ENCODE measurements at regions not wholly inside any gene's neighbourhood (a gene's known extent, or its start where the extent isn't known, plus 50 kb on each side); places are given as distances from the start of the nearest gene placed in this dataset.

DNA sequence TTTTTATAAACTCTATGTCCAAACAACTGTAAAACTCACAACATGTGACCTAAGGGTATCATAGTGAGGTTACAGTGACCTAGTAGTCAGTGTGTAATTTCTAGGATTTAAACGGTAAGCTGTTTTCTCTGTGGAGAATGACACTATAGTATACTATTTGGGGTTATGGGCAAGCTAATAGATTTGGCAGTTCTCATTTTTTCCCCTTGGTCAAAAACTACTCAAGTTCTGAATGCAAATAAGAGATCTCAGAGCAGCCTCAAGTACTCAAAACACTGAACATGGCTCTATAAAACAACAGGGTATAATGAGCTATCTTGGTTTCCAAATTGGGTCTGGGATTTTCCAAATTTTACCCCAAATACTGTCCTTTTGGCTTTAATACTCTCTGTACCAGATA is 88.5 kb upstream of the HMCN1 start:
- peak; percentile 47 for DNase-seq (ENCODE audit: low read depth, low spot score)

DNA sequence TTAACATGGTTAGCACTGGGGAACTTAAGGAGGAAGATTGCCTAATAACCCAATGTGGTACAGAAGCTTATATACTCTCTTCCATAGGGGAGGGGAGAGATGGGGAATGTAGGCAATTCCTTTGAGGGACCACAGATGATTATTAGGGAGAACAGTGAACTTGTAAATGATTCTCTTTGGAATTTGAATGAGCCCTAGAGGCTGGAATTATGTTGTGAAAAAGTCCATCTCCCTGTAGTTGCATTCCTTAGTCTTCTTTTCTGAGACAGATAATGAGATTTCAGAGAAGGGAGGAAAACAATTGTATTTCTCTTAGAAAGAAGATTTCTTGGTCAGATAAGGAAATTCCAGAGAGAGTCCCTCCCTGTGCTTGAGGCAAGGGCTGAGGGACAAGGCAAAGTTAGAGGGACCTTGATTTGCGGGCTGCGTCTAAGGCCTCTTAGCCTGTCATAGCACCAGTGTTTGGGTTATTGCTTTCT is 89.0 kb upstream of the HMCN1 start:
- peak; percentile 42 for DNase-seq (ENCODE audit: low read depth, low spot score)

DNA sequence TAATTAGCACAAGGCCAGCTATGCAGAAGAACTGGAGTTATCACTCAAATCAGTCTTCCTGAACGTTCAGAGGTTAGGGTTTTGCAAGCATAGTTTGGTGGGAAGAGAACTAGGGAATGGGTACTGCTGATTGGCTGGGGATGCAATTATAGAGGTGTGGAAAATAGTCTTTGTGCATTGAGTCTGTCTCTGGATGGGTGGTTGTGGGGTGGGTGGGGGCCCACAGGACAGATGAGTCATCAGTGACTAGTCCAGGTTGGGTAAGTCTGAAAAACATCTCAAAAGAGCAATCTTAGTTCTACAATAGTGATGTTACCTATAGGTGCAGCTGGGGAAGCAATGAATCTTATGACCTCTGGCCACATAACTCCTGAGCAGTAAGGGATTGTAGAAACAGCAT is 89.7 kb upstream of the HMCN1 start:
- DNase-seq (ENCODE audit: low read depth, low spot score) = no peak

DNA sequence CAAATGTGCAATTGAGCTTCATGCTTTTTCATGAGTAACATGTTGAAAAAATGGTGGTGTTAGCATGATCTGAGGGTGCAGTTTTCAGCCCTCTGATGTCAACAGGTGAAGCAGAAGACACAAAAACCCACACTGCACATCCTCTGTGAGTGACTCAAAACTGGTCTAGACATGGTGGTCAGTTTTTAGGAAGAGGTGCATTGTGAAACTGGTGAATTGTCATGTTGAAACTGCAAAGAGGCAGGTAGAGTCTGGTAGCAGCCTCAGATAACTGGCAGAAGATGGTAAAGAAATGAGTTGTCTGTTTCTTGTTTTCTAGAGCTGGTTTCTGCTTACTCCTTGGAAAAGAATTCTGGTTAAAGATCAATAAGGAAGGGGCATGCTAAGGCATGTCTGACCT is 97.3 kb upstream of the HMCN1 start:
- no peak for DNase-seq (ENCODE audit: low read depth, low spot score)

DNA sequence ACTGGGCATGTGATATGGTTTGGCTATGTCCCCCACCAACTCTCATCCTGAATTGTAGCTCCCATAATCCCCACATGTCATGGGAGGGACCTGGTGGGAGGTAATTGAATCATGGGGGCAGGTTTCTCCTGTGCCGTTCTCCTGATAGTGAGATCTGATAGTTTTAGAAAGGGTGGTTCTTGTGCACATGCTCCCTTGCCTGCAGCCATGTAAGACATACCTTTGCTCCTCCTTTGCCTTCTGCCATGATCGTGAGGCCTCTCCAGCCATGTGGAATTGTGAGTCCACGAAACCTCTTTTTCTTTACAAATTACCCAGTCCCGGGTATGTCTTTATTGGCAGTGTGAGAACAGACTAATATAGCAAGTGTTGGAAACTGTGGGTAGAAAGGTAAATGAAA is 99.5 kb upstream of the HMCN1 start:
- DNase-seq (ENCODE audit: low read depth, low spot score) = no peak

DNA sequence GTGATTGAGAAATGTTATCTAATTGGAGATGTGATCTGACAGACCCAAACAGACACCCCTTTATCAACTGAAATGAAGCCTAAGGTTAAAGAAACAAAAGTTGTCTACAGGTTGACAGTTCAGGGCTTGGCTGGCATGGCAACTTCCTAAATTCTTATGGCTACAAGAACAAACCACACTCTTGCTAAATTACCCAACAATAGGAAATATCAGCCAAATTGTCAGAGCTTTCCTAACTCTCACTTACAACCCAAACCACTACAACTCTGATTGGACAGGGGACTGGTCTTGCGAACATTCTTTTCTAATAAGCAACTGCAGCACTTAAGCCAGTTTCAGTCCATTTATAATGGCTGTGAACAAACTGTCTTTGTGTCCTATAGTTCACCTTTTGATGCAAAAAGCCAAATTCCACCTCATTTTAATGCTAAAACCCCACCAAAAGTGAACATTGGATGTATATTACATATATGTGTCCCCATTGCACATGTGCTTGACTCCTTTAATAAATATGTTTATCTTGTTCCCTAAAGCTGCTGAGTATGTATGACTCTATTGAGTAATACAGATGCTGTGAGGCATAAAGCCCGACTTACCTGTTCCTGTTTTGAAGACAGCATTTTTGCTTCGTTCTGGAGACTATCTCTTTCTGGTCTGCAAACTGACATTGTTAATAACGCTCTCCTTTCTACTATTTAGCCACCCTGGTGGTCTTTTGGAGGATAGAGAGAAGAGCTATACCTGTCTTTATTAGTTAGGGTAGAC is 101.3 kb upstream of the HMCN1 start:
- DNase-seq (ENCODE audit: low read depth, low spot score) = peak; percentile 84

DNA sequence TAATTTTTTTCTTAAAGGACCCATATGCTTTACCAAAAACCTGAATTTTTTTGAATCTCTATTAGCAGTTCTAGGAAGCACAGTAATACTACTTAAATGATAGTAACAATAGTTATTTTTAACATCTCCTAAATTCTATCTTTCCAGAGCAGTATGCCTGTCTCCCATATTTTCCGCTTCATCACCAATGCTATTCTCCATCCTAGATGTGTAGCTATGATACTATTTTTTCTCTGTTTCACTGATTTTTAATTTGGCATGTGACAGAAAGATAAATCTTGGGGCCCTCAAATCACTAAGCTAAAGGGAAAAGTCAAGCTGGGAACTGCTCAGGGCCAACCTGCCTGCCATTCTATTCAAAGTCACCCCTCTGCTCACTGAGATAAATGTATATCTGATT is 102.3 kb upstream of the HMCN1 start:
- no peak for DNase-seq (ENCODE audit: low read depth, low spot score)

DNA sequence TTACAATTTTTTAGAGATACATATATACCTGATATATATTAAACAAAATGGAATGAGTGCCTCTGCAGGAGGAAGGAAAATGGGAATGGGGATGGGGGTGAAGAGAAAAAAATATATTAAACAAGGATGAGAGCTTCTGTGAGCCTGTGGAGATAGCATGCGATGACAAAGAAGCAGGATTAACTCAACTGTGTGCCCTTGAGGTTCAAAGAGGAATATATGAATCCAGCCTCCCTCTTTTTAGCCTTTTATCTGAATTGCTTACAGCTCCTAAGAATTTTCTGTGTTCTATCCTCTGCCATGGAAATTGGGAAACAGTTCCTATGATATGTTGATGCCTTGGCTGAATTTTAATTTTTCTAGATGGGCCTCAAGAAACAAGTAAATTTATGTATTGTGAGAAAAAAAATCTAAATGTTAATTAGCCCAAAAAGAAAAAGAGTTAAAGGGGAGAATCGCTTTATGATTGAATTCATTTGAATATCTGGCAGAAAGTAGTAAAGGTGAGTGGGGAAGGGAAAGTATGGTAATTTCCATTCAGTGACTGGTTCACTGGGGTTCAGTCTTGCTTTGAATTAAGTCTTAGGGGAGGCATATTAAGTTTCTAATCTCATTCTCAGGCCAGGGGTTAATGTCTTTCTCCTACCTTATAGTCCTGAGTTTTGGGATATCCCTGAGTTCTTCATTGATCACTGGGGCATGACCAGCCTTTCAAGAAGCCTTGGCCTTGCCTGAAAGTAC is 106.3 kb upstream of the HMCN1 start:
- no peak for DNase-seq (ENCODE audit: low read depth, low spot score)

DNA sequence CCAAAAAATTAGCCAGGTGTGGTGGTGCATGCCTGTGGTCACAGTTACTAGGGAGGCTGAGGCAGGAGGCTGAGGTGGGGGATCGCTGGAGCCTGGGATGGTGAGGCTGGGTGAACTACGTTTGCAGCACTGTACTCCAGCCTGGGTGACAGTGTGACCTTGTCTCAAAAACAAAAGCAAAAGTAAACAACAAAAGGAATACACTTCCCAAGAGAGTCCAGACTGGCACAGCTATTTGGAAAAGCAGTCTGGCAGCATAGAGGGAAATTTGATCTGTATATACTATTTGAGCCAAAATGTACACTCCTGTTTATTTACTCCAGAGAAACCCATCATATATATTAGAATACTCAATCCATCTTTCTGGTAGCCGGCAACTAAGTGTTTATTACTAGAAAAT is 107.0 kb upstream of the HMCN1 start:
- DNase-seq (ENCODE audit: low read depth, low spot score) = no peak

DNA sequence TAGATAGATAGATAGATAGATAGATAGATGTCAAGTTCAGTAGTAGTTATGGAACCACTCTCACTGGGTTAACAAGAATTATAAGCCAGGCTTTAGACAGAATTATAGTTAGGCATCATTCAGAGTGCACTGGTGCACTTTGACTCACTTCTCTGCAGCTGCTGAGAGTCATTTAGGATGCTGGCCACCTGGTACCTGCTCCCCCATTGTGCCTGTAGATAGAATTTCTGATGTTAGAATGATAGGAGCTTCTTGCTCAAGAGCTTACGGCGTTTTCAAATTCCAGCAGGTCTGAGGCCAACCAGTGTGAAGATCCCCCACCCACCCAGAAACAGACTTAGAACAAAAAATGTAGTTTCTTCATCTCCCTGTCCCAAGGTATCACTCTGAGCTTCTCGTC is 107.8 kb upstream of the HMCN1 start:
- DNase-seq (ENCODE audit: low read depth, low spot score) = no peak

DNA sequence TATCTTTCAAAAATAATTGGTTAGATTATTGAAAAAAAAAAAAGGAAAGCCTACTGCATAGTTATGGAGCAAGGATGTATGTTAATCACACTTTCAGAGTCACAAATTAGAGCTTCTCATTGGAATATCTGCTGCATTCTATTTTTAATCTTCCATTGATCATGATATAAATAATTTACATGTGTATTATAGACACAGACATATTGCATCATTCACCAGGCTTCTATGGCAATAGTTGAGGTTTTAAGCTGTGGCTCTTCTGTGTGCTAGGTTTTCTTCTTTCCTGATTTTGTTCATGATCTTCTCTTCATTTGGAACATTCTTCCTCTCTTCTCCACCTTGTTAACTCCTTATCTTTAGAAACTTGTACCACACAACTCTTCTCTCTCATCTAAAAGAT is 123.2 kb upstream of the HMCN1 start:
- no peak for DNase-seq (ENCODE audit: low read depth, low spot score)

DNA sequence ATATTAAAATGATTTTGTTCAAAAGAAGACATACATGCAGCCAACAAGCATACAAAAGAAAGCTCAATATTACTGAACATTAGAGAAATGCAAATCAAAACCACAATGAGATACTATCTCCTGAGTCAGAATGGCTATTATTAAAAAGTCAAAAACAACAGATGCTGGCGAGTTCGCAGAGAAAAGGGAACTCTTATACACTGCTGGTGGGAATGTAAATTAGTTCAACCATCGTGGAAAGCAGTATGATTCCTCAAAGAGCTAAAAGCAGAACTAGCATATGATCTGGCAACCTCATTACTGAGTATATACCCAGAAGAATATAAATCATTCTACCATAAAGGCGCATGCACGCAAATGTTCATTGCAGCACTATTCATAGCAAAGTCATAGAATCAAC is 126.0 kb upstream of the HMCN1 start:
- DNase-seq (ENCODE audit: low read depth, low spot score) = peak; percentile 23

DNA sequence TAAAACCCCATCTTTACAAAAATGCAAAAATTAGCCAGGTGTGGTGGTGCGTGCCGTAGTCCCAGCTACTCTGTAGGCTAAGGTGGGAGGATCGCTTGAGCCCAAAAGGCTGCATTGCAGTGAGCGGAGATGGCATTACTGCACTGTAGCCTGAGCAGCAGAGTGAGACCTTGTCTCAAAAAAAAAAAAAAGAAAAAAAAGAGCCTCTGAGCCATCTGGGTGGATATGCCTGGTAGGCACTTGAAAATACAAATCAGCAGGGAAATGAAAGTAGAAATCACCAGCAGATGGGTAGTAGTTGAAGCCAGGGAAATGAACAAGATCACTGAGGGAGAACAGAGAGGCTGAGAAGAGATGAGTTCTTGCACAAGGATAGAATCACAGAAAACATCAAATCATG is 131.0 kb upstream of the HMCN1 start:
- DNase-seq (ENCODE audit: low read depth, low spot score) = no peak

DNA sequence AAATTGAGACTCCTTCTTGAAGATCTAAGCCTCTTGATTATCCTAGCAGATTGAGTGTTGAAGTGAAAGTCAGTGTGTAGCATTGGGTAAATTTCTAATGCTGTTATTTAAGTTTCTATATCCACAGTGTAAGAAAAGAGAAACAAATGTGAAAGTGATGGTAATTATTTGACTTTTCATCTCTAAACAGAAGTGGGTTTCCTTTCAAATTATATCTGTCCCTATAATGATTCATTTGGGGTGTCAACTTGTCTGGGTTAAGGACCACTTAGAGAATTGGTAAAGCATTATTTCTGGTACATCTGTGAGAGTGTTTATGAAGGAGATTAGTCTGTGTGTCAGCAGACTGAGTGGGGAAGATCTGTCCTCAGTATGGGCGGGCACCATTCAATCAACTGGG is 133.0 kb upstream of the HMCN1 start:
- DNase-seq (ENCODE audit: low read depth, low spot score) = no peak

DNA sequence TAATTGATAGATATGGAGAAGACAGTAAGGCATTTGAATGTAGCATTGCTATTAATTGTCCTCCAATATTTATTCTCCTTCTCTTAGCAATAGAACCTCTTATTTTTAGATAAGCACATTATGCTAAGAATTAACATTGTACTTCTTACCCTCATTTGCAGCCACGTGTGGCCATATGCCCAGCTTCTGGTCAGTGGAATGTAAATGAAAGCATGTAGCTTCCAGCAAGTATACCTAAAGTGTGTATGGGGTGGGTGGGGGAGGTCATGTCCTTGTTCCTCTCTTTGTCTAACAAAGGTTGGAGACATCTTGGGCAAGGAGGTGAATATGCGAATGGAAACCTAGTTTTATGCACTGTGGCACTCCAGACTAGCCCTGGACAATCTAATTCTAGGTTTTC is 133.6 kb upstream of the HMCN1 start:
- DNase-seq (ENCODE audit: low read depth, low spot score) = peak; percentile 65

DNA sequence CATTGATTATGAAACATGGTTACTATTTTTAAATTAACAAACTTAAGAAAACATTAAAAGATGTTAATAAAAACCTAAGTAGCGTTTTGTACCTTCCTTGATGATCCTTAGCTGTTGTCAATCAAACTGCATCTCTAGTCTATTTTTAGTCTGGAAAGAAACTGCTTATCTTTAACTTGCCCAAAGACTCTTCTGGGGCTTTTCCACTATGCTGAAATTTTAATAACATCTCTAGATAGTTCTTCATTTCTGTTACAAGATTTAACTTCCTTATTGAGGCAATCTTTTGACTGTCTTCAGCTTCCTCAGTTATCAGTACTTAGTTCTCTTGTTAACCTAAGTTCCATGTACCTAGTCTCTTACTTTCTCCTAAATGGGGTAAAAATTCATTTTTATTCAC is 135.9 kb upstream of the HMCN1 start:
- DNase-seq (ENCODE audit: low read depth, low spot score) = no peak

DNA sequence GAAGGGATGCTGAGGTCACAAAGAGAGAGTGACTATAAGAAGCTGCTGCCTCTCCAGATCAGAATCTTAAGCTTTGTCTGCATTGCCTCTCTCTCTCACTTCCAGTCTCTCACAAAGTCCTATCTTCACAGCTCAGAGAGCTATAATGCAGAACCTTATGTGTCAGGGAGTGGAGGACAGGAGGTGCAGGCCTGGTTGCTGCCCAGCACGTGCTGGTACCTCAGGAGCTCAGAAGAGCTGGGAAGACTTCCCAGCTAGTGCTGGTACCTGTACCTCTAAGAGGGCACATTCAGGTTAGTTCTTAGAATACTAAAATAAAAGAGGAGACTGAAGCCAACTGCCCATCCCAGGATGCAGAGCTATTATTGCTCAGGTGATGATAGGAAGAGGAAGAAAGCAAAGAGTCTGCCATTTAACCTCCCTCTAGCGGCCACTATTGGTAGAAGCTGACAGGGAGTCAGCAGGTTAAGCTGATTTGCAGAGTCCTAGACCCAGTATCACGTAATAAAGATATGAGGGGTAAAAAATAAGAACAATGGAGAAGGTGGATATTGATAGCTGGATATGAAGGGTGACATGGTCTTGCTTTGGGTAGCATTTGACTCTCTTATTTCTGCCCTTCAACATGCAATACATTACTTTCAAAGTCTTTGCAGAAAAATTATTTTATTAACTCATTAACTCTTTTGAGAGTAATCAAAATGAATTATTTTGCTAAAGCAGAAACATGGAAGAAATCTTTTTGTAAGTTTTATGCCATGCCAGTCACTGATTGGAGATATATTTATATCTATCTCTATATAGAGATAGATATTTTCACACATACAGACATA is 138.1 kb upstream of the HMCN1 start:
- peak; percentile 42 for DNase-seq (ENCODE audit: low read depth, low spot score)

DNA sequence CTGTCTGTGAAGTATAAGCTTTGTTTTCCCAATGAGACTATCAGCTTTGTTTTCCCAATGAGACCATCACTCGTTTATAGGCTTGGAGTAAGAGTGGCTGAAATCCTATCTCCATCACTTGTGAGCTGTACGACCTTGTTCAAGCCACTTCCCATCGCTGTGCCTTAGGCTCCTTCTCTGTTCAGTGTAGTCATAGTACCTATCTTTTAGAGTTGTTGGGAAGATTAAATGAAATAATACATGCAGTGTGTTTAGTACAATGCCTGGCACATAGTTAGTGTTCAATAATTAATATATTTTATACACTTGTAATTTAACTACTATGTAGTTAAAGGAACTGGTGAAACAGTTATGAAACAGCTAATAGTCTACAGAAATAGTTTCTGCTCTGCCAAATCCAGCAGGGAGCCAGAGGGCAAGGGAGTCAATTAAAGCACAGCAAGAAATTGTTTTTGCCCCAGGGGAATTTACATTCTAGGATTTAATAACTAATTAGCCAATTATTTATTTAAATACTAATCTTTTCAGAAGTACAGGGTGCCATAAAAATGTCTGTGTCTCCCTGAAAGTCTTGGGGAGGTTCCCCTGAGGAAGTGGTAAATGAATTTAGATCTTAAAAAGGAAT is 139.3 kb upstream of the HMCN1 start:
- no peak for DNase-seq (ENCODE audit: low read depth, low spot score)

DNA sequence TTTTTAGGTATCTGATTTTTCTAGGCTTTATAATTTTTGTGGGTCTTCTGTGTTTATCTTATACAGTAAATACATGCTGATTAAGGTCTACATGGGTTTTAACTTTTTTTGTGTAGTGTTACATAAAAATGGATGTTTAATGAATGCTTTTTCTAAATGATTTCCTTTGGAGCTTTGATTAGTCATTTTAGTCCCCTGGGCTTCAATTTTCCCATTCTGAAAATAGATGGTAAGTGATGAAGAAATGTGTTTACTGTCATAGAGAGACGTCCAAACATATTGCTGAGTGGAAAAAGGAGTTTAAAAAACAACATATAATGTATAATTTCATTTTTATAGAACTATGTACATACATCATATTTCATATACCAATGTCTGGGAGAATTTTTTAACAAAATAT is 140.9 kb upstream of the HMCN1 start:
- DNase-seq (ENCODE audit: low read depth, low spot score) = no peak

DNA sequence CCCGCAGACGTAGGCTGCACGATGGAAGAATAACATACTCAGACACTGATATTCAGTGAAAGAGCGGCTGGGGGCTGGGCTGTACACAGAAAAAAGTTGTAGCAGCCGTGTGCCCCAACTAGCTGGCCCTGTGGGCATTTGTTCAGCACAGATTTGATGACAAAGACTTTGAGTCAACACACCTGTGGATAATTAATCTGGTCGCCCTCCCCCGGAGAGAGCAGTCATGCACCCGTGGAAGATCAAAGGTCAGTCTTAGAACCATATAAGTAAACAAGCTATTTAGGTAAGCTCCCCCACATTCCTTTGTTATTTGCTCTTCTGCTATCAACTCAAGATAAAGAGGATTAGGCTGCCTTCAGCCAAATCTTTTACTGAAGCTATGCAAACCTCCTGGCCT is 148.4 kb upstream of the HMCN1 start:
- no peak for DNase-seq (ENCODE audit: low read depth, low spot score)

DNA sequence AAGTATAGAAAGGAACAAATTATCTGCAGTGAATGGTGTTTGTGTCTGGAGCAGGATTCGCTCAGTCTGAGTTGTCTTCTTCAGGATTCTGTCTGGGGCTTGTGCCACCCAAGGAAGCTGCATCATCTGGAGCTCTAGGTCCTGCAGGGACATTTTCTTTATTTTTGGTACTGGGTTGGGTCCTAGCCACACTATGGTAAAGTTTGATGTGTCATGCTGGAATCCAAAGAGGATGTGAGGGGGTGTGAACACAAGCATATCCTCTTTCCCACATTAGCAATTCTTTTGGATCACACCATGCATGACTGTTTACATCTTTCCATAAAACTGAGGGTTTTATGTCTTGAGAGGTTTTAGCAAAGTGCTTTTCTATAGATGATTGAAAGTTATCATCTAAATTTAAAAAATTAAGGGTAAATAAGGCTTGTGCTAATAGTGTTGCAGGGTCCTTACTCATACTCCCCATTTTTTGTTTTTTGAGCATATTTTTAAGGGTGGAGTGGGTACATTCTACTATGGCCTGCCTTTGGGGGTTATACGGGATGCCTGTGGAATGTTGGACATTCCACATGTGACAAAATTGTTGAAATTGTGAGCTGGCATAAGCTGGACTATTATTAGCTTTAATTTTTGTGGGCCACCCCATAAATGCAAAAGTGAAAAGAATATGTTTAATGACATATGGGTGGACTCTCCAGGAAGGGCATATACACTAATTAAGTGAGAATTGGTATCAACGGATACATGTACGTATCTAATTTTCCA is 152.0 kb upstream of the HMCN1 start:
- DNase-seq (ENCODE audit: low read depth, low spot score) = no peak
